ENCODE measurements at regions not wholly inside any gene's neighbourhood (a gene's known extent, or its start where the extent isn't known, plus 50 kb on each side); places are given as distances from the start of the nearest gene placed in this dataset.

DNA sequence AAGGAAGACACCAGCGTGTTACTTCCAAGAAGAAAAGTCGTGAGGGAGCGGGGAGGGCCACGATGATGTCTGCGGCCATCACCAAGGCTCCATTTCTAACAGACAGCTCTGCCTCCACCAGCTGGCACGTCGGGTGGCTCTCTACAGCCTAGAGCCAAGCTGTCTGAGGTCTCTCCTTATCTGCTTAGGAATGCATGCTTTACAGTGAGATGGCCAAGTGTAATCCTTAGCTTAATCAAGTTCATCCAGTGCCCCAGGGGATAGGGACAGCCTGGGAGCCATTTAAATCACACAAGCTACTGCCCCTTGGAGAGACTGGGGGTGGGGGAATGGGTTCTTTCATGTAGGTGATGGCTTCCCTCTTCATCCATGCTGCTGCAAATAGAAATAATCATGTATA lies 213.8 kb upstream of the CST7 start:
- Histone ChIP-seq H3K27me3 (no peaks in the 10 kb centered on the region), H3K4me1 (no peaks in the 10 kb centered on the region), H3K4me3 (no peak overlapping the region), H3K79me2 (ENCODE audit: low read depth) (no peaks in the 10 kb centered on the region), H3K9me3 (ENCODE audit: low read depth) (no peaks in the 10 kb centered on the region), H3F3A (ENCODE audit: low read depth) (no peaks in the 10 kb centered on the region), H3K27ac (no peak overlapping the region), H3K36me3 (no peaks in the 10 kb centered on the region), H3K9ac (no peak overlapping the region), H3K4me2 (no peak overlapping the region), H4K20me1 (ENCODE audit: low read depth) (no peaks in the 10 kb centered on the region), H2AFZ (replicated peaks) (no peak overlapping the region)
- Mint-ChIP-seq H3K9me3 (no peaks in the 10 kb centered on the region), H3K4me3 (no peak overlapping the region), H3K27me3 (ENCODE audit: insufficient read depth, low read depth) (no peaks in the 10 kb centered on the region), H3K4me1 (peaks cover 16% of the 10 kb centered on the region), H3K27ac (no peak overlapping the region), H3K36me3 (no peaks in the 10 kb centered on the region)
- DNase-seq (ENCODE audit: low spot score) = no peak
- TF ChIP-seq EZH2 (IDR thresholded peaks at IDR 0.05) (no peak), EZH2phosphoT487 (IDR thresholded peaks at IDR 0.05) (no peak)
- TF ChIP-seq, protein P1, sequence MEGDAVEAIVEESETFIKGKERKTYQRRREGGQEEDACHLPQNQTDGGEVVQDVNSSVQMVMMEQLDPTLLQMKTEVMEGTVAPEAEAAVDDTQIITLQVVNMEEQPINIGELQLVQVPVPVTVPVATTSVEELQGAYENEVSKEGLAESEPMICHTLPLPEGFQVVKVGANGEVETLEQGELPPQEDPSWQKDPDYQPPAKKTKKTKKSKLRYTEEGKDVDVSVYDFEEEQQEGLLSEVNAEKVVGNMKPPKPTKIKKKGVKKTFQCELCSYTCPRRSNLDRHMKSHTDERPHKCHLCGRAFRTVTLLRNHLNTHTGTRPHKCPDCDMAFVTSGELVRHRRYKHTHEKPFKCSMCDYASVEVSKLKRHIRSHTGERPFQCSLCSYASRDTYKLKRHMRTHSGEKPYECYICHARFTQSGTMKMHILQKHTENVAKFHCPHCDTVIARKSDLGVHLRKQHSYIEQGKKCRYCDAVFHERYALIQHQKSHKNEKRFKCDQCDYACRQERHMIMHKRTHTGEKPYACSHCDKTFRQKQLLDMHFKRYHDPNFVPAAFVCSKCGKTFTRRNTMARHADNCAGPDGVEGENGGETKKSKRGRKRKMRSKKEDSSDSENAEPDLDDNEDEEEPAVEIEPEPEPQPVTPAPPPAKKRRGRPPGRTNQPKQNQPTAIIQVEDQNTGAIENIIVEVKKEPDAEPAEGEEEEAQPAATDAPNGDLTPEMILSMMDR (IDR thresholded peaks at IDR 0.05) = no peak

DNA sequence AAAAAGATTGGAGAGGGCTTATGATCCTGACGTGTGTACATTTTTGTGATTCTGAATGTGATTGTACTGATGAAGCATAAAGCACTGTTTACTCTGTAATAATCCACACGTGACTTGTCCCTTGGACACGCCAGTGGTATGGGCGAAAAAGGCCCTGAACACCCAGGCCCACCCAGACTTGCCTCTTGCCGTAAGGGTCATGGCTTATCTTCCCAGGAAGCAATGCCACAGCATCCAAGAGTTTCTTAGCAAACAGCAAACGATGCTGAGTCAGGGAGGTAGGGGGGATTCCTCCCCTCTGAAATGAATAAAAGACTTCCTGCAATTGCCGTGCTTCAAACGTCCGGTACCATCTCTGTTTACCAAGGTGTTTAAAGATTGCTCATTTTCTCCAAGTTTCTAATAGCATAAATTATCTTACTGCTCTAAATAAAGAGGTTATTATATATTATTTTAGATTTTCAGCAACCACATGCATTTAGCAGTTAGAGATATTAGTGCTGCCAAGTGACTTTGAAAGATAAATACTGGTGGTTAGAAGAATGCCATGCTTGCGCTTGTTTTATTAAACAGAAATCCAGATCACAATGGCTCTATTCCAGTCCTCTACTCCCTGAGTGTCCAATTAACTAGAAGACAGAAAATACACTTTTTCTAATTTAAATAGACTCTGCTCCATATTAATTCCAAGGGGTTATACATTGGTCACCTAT lies 212.8 kb upstream of the CST7 start:
- Histone ChIP-seq H3K27me3 (no peaks in the 10 kb centered on the region), H3K79me2 (ENCODE audit: low read depth) (no peaks in the 10 kb centered on the region), H3K27ac (no peak overlapping the region), H3K9me3 (ENCODE audit: low read depth) (no peaks in the 10 kb centered on the region), H3K4me3 (no peak overlapping the region), H3K4me1 (no peaks in the 10 kb centered on the region), H3F3A (ENCODE audit: low read depth) (no peaks in the 10 kb centered on the region), H3K9ac (no peak overlapping the region), H3K36me3 (no peaks in the 10 kb centered on the region), H3K4me2 (no peak overlapping the region), H2AFZ (replicated peaks) (no peak overlapping the region), H4K20me1 (ENCODE audit: low read depth) (no peaks in the 10 kb centered on the region)
- Mint-ChIP-seq H3K27me3 (ENCODE audit: insufficient read depth, low read depth) (no peaks in the 10 kb centered on the region), H3K4me1 (peaks cover 16% of the 10 kb centered on the region), H3K27ac (no peak overlapping the region), H3K36me3 (no peaks in the 10 kb centered on the region), H3K4me3 (no peak overlapping the region), H3K9me3 (no peaks in the 10 kb centered on the region)
- DNase-seq (ENCODE audit: low spot score) = no peak
- TF ChIP-seq EZH2phosphoT487 (IDR thresholded peaks at IDR 0.05) (no peak), EZH2 (IDR thresholded peaks at IDR 0.05) (no peak)
- TF ChIP-seq, protein P1 (IDR thresholded peaks at IDR 0.05) = no peak

DNA sequence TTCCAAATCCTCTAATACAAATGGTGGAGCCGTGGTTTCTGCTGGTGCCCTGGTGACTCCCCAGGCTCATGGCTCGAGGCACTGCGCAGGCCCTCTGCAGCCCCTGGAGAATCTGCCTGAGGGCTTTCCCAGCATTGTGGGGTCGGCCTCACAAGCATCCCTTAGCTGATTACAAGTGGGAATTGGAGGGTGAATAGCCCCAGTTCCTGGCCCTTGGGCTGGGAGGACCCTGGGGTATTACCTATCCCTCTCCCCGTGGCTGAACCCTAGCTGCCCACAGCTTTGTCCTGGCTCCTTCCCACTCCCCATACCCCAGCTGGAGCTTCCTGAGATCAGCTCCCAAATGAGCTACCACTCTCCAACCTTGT lies 212.2 kb upstream of the CST7 start:
- H3K4me1 ChIP-seq = no peaks in the 10 kb centered on the region
- H3K4me1 Mint-ChIP-seq = peaks cover 16% of the 10 kb centered on the region
- H4K20me1 ChIP-seq (ENCODE audit: low read depth) = no peaks in the 10 kb centered on the region
- no peak overlapping the region for H3K4me2 ChIP-seq
- no peak for DNase-seq (ENCODE audit: low spot score)
- no peaks in the 10 kb centered on the region for H3F3A ChIP-seq (ENCODE audit: low read depth)
- H3K36me3 Mint-ChIP-seq = no peaks in the 10 kb centered on the region
- TF ChIP-seq EZH2 (IDR thresholded peaks at IDR 0.05) (no peak), EZH2phosphoT487 (IDR thresholded peaks at IDR 0.05) (no peak)
- TF ChIP-seq, protein P1 (IDR thresholded peaks at IDR 0.05) = no peak
- H3K36me3 ChIP-seq = no peaks in the 10 kb centered on the region
- H2AFZ ChIP-seq (replicated peaks) = peak overlapping the region; percentile 17
- no peak overlapping the region for H3K4me3 ChIP-seq
- no peaks in the 10 kb centered on the region for H3K27me3 Mint-ChIP-seq (ENCODE audit: insufficient read depth, low read depth)
- H3K27ac Mint-ChIP-seq = no peak overlapping the region
- H3K9me3 ChIP-seq (ENCODE audit: low read depth) = no peaks in the 10 kb centered on the region
- H3K9me3 Mint-ChIP-seq = no peaks in the 10 kb centered on the region
- no peaks in the 10 kb centered on the region for H3K27me3 ChIP-seq
- no peaks in the 10 kb centered on the region for H3K79me2 ChIP-seq (ENCODE audit: low read depth)
- H3K27ac ChIP-seq = no peak overlapping the region
- H3K9ac ChIP-seq = no peak overlapping the region
- H3K4me3 Mint-ChIP-seq = no peak overlapping the region

Measured in neural progenitor cell (in vitro differentiated cells).